HG03066 (cell line): ENCODE measurements at regions not wholly inside any gene's neighbourhood (a gene's known extent, or its start where the extent isn't known, plus 50 kb on each side); places are given as distances from the start of the nearest gene placed in this dataset.

Source experiments
- ATAC-seq: cut with Tn5 transposase; IDR thresholded peaks from one replicate; pipeline ENCODE4 v1.9.1; 2021; ENCODE audit warnings: low read depth; ENCODE audit not compliant: unreplicated experiment

GRCh38 chr9:129322022-129322621 lies 144.1 kb upstream of the IER5L start:
- no peak for ATAC-seq

GRCh38 chr9:129321286-129322021 lies 143.4 kb upstream of the IER5L start:
- ATAC-seq = no peak

- ATAC-seq = peak; percentile 52
Measured at GRCh38 chr9:129320575-129321285, 142.7 kb upstream of the IER5L start.

- ATAC-seq = no peak
Measured at GRCh38 chr9:129319938-129320481, 141.9 kb upstream of the IER5L start.

DNA sequence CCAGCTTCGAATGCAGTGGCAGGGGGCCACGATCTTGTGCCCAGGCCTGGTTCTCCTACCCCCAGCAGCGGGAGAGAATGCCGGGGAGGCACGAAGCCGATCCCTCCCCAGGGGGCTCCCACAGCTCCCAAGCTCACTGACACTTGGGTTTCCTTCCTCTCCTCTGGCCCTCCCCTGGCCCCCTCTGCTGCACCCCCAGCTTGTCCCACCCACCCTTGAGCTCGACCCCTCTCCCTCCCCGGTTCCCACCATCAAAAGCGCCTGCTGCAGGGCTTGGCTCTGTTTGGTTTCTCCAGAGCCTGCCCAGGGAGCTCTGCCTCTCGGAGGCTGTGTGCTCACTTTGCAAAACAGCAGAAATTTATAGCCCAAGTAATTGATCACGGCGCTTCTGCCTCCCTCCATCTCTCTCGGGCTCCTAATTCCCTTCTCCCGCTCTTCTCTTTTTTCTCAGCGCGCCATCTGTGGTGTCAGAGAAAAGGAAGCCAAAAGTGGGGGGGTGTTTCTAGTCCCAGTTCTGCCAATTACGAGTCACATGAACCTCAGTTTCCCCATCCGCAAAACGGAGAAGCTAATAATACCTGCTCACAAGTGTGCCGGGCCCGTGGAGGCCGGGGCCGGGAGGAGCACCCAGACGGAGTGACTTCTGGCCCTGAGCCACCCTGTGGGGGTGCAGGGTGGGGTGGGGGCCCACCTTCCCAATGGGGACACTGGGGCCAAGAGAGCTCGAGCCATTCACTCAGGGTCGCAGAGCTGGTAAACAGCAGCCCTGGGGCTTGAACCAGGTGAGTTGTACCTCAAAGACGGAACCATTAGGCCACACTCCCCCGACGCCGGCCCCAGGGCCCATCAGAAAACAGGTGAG lies 141.2 kb upstream of the IER5L start:
- ATAC-seq = no peak

- ATAC-seq = no peak
Measured at GRCh38 chr9:129318121-129319075, 140.3 kb upstream of the IER5L start.

DNA sequence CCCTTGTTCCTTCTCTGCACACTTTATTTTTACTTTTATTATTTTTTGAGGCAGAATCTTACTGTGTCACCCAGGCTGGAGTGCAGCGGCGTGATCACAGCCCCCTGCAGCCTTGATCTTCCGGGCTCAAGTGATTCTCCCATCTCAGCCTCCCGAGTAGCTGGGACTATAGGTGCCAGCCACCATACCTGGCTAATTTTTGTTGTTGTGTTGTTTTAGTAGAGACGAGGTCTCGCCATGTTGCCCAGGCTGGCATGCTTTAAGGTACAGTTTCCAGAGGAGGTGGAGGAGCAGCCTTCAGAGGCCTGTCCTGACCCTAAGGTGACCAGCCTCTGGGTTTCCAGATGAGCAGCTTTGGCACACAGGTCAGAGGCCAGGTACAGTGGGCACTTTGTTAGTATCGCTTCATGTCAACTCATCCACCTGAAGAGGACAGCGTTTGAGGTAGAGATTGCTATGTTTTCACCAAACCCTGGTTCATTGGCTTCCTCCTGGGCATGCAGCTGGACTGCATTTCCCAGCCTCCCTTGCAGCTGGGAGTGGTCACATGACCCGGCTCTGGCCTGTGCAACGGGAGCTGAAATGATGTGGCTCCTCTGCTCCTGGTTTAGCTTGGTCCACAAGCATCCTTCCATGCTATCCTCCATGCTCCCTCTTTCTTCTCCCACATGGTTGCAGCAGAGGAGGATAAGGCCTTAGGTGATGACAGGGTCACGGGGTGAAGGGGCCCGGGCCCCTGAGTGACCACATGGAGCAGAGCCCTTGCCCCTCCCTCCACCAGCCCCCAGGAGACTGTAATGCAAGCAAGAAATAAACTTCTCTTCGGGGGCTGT lies 139.3 kb upstream of the IER5L start:
- ATAC-seq = no peak

GRCh38 chr9:129316281-129317030 lies 138.4 kb upstream of the IER5L start:
- no peak for ATAC-seq

- ATAC-seq = no peak
Measured at GRCh38 chr9:129313331-129313955, 135.4 kb upstream of the IER5L start.

DNA sequence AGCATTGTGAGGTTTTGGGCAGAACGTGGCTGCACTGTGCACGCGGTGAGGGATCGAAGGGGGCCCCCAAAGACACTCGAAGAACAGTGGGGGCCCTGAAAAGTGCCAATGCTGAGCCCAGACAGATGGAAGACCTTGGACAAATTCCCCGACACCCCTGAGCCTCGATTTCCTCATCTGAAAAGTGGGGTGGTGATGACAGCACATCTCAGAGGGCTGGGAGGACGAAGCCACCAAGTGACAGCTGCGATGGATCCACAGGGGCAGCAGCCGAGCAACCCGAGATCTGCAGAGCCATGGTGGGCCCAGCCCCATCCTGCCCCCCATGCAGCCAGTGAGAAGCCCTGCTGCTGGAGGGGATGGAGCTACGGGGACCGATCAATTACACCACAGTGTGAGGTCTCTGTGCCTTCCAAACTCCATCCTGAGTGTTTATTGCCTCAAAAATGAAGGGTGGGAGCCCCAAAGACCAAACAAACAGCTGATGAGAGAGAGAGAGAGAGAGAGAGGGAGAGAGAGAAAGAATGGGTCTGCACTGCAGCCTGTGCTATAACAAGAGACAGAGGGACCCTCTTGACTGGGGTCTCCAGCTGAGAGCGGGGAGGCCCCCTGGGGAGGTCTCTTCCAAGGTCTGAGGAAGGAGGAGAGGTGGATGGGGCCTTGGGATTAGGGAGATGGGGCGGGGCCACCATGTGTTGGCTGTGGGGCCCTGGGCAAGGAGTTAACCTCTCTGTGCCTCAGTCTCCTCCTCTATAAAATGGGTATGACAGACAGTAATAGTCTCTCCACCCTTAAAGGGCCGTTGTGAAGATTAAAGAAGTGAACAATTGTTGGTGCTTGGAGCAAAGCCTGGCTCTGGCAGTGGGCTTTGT lies 134.4 kb upstream of the IER5L start:
- no peak for ATAC-seq

DNA sequence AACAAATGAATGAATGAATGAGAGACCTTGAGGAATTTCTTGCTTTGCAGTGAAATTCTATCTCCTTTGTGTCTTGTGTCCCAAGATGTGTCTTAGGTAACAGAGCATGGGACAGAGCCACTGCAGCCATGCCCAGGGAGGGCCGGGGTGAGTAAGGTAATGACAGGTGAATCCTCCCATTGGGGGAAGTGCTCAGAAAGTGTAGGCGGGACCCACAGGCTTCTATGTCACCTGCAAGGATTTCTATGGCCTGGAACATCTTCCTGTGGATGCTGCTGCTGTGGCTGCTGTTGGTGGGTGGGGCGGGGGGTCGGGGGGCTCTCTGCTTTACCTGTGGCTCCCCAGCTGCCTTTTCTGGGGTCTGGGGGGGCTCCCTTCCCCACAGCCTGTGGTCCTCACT lies 133.6 kb upstream of the IER5L start:
- ATAC-seq = no peak

DNA sequence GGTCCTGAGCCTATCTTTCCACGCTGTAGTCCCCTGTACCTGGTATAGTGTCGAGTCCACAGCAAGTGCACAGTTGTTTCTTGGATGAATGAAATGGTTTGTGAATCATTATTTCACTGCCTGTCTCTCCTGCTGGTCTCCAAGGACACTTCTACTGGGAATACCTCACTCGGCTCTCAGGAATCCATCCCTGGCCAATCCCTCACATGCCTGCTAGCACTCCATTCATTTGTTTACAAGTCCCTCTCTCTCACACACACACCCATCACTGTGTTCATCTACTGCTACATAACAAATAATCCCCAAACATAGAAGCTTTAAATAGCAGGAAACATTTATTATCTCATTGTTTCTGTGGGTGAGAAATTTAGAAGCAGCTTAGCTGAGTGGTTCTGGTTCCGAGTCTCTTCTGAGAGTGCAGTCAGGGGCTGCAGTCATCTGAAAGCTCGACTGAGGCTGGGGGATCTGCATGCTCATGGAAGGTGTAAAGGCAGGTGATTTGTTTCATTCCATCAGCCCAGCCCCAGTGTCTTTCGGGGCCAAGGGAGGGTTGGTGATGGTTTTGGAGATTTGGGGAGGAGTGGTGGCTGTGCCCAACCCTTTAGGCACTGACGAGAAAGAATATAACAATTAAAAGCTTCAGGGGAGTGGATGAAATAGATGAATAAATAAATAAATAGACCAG lies 132.7 kb upstream of the IER5L start:
- no peak for ATAC-seq

DNA sequence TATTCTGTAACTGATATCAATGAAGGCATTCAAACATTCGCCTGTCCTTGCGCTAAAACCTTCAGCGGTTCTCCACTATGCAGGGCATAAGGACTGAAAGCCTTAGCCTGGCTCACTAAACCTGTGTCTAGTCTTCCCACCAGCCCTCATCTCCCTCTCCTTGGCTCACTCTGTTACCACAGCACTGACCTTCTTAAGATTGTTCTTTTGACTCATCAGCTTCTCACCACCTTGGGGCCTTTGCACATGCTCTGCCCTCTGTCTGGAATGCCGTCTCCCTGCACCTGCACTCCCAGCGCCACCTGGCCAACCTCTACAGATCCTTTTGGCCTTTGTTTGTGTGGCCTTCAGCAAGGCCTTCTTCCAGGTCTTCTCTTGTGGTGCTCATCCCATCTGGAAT lies 131.8 kb upstream of the IER5L start:
- no peak for ATAC-seq

DNA sequence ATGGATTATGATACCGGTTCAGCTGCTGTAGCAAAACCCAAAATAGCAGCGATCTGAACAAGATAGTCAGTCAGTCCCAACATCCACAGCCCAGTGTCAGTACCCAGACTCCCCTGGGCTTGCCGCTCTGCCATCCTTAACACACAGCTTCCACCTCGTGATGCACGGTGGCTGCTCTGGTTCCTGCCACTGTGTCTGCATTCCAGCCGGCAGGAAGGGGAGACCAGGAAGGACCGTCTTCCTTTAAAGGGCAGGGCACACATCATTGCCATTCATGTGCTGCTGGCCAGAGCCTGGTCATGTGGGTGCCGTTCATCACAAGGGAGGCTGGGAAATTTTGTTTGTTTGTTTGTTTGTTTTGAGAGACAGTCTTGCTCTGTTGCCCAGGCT lies 131.0 kb upstream of the IER5L start:
- ATAC-seq = no peak

GRCh38 chr9:129307227-129307970 lies 129.3 kb upstream of the IER5L start:
- no peak for ATAC-seq
